ENCODE measurements at regions not wholly inside any gene's neighbourhood (a gene's known extent, or its start where the extent isn't known, plus 50 kb on each side); places are given as distances from the start of the nearest gene placed in this dataset.

- no peaks in the 10 kb centered on the region for H3K79me2 ChIP-seq (ENCODE audit: insufficient read depth, low read length)
- H3K27ac ChIP-seq (ENCODE audit: low read depth in 1 of 2, low read length in 2 of 2), result no peak overlapping the region
- TF ChIP-seq CTCF (IDR thresholded peaks at IDR 0.05), result no peak
- H3K4me1 ChIP-seq (ENCODE audit: control insufficient read depth in 1 of 2, insufficient read depth in 2 of 2, low read length in 2 of 2), result peaks cover 0 to 2% of the 10 kb centered on the region in 2 donors
- H3K4me1 Mint-ChIP-seq, result peaks cover 16% of the 10 kb centered on the region
- no peak overlapping the region for H3K27ac Mint-ChIP-seq
- no peak overlapping the region for H3K4me3 Mint-ChIP-seq
- H3K27me3 ChIP-seq (ENCODE audit: control insufficient read depth in 2 of 2, insufficient read depth in 2 of 2, low read length in 2 of 2), result no peaks in the 10 kb centered on the region
- no peak for DNase-seq
- no peak overlapping the region for H3K9ac ChIP-seq (ENCODE audit: insufficient read depth, low read length, poor library complexity, severe bottlenecking)
- no peak overlapping the region for H3K4me3 ChIP-seq (replicated peaks in 1 of 3; ENCODE audit: low read depth in 2 of 3, low read length in 3 of 3)
- intact Hi-C loops (cut with micrococcal nuclease), result no loop called here
- no peaks in the 10 kb centered on the region for H3K36me3 Mint-ChIP-seq
- H2AFZ ChIP-seq (ENCODE audit: insufficient read depth, low read depth, low read length, poor library complexity, severe bottlenecking), result no peak overlapping the region
- H4K20me1 ChIP-seq (ENCODE audit: insufficient read depth, low read length), result no peaks in the 10 kb centered on the region
- 100% methylated on average over 1 of the region's 1 CpG for WGBS (ENCODE audit: insufficient coverage)
- peaks cover 0 to 4% (median 0%) of the 10 kb centered on the region in 7 donors for H3K9me3 Mint-ChIP-seq
- H3K9me3 ChIP-seq (replicated peaks in 1 of 2; ENCODE audit: control insufficient read depth in 1 of 2, insufficient read depth in 1 of 2, low read length in 2 of 2), result no peaks in the 10 kb centered on the region
- H3K4me2 ChIP-seq (replicated peaks; ENCODE audit: extremely low read depth, low read length, poor library complexity, severe bottlenecking), result no peak overlapping the region
- no peaks in the 10 kb centered on the region for H3K36me3 ChIP-seq (replicated peaks in 1 of 2; ENCODE audit: control insufficient read depth in 1 of 2, insufficient read depth in 2 of 2, low read length in 2 of 2)
- no peaks in the 10 kb centered on the region for H3K27me3 Mint-ChIP-seq (ENCODE audit: low read depth in 3 of 3)
Observed at GRCh38 chr13:74064805-74065312, 69.3 kb downstream of the KLF12 start.

GRCh38 chr13:74063533-74064100, 70.6 kb downstream of the KLF12 start:
- H3K27me3 Mint-ChIP-seq (ENCODE audit: low read depth in 3 of 3), result no peaks in the 10 kb centered on the region

More at GRCh38 chr13:74063533-74064100, 70.6 kb downstream of the KLF12 start:
- Histone ChIP-seq H2AFZ (ENCODE audit: insufficient read depth, low read depth, low read length, poor library complexity, severe bottlenecking) (no peak overlapping the region), H3K27me3 (ENCODE audit: control insufficient read depth in 2 of 2, insufficient read depth in 2 of 2, low read length in 2 of 2) (no peaks in the 10 kb centered on the region), H3K9me3 (replicated peaks in 1 of 2; ENCODE audit: control insufficient read depth in 1 of 2, insufficient read depth in 1 of 2, low read length in 2 of 2) (no peaks in the 10 kb centered on the region), H3K4me2 (replicated peaks; ENCODE audit: extremely low read depth, low read length, poor library complexity, severe bottlenecking) (no peak overlapping the region), H4K20me1 (ENCODE audit: insufficient read depth, low read length) (no peaks in the 10 kb centered on the region), H3K36me3 (replicated peaks in 1 of 2; ENCODE audit: control insufficient read depth in 1 of 2, insufficient read depth in 2 of 2, low read length in 2 of 2) (no peaks in the 10 kb centered on the region), H3K4me1 (ENCODE audit: control insufficient read depth in 1 of 2, insufficient read depth in 2 of 2, low read length in 2 of 2) (peaks cover 0 to 2% of the 10 kb centered on the region in 2 donors), H3K4me3 (replicated peaks in 1 of 3; ENCODE audit: low read depth in 2 of 3, low read length in 3 of 3) (no peak overlapping the region), H3K9ac (ENCODE audit: insufficient read depth, low read length, poor library complexity, severe bottlenecking) (no peak overlapping the region), H3K79me2 (ENCODE audit: insufficient read depth, low read length) (no peaks in the 10 kb centered on the region), H3K27ac (ENCODE audit: low read depth in 1 of 2, low read length in 2 of 2) (no peak overlapping the region)
- no peak for TF ChIP-seq CTCF (IDR thresholded peaks at IDR 0.05)
- DNase-seq, result no peak
- Mint-ChIP-seq H3K4me3 (no peak overlapping the region), H3K27ac (no peak overlapping the region), H3K9me3 (peaks cover 0 to 6% (median 0%) of the 10 kb centered on the region in 7 donors), H3K36me3 (no peaks in the 10 kb centered on the region), H3K4me1 (peaks cover 16% of the 10 kb centered on the region)
- intact Hi-C loops (cut with micrococcal nuclease), result no loop called here

All from CD14-positive monocyte (primary cell).